Neural cell (in vitro differentiated cells): ENCODE measurements at regions not wholly inside any gene's neighbourhood (a gene's known extent, or its start where the extent isn't known, plus 50 kb on each side); places are given as distances from the start of the nearest gene placed in this dataset.

Experiments used
- EZH2 ChIP-seq: fragments of 200-600, 300-800 bp; shearing (Covaris generic), sonication (generic); IDR thresholded peaks from 2 replicates; pipeline ENCODE4 v1.6.1; 2014; ENCODE audit warnings: antibody characterized with exemption, low read length, borderline replicate concordance, mild to moderate bottlenecking; ENCODE audit not compliant: insufficient read depth, poor library complexity, severe bottlenecking
- POLR2AphosphoS5 ChIP-seq: IDR thresholded peaks from 2 replicates; pipeline ENCODE4 v1.6.1; 2012
- TF ChIP-seq, protein P1 (sequence below): fragments of 450-650 bp; IDR thresholded peaks from 2 replicates; pipeline ENCODE4 v1.5.1; 2014; ENCODE audit warnings: antibody characterized with exemption, mild to moderate bottlenecking, moderate library complexity; ENCODE audit not compliant: poor library complexity, severe bottlenecking

DNA sequence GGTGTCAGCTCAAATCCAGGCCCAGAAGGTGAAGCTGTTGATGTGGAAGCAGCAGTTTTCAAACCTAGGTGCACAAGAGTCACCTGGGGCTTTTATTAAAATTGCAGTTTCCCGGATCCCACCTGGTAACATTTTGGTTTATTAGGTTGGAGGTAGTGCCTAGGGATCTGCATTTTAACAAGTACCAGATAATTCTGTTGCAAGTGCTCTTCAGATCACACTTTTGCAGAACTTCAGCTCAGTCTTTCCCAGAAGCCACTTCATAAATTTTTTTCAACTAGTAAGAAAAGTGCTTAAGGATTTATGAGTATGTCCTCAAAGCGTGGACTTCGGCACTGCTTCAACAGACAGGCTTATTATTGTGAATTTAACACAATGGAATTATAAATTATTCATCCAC lies 213.8 kb downstream of the ADRA2A start:
- TF ChIP-seq, protein P1, sequence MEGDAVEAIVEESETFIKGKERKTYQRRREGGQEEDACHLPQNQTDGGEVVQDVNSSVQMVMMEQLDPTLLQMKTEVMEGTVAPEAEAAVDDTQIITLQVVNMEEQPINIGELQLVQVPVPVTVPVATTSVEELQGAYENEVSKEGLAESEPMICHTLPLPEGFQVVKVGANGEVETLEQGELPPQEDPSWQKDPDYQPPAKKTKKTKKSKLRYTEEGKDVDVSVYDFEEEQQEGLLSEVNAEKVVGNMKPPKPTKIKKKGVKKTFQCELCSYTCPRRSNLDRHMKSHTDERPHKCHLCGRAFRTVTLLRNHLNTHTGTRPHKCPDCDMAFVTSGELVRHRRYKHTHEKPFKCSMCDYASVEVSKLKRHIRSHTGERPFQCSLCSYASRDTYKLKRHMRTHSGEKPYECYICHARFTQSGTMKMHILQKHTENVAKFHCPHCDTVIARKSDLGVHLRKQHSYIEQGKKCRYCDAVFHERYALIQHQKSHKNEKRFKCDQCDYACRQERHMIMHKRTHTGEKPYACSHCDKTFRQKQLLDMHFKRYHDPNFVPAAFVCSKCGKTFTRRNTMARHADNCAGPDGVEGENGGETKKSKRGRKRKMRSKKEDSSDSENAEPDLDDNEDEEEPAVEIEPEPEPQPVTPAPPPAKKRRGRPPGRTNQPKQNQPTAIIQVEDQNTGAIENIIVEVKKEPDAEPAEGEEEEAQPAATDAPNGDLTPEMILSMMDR, result no peak
- TF ChIP-seq EZH2 (no peak), POLR2AphosphoS5 (no peak)
